ENCODE measurements at regions not wholly inside any gene's neighbourhood (a gene's known extent, or its start where the extent isn't known, plus 50 kb on each side); places are given as distances from the start of the nearest gene placed in this dataset.

GRCh38 chrX:6757631-6758030 is 222.7 kb upstream of the VCX3A start:
- no peak for TF ChIP-seq POLR2A (IDR thresholded peaks at IDR 0.05; ENCODE audit: extremely low read depth, insufficient read length)
- no peak for TF ChIP-seq CTCF (IDR thresholded peaks at IDR 0.05; ENCODE audit: low read depth, low read length)
- TF ChIP-seq MAX (IDR thresholded peaks at IDR 0.05; ENCODE audit: low read depth, low read length), result no peak

All from NB4 (cell line).